NCI-H1930 (cell line): ENCODE measurements at regions not wholly inside any gene's neighbourhood (a gene's known extent, or its start where the extent isn't known, plus 50 kb on each side); places are given as distances from the start of the nearest gene placed in this dataset.
A peak's percentile ranks its signal among the peaks of the same experiment; 100 is the strongest.

Experiments used
- DNase-seq, 2 experiments: peaks; one replicate each; lab custom pipeline; 2025; lab: John Stamatoyannopoulos, UW

DNA sequence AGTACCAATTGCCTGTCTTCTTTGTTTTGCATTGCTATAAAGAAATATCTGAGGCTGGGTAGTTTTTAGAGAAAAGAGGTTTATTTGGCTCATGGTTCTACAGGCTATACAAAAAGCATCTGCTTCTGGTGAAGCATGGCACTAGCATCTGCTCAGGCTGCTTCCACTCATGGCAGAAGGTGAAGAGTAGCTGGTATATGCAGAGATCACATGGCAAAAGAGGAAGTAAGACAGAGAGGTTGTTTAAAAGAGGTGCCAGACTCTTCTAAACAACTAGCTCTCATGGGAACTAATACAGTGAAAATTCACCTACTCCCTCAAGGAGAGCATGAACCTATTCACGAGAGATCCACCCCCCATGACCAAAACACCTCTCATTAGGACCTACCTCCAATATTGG lies 56.7 kb upstream of the GUCA2B start:
- DNase-seq = no peak

DNA sequence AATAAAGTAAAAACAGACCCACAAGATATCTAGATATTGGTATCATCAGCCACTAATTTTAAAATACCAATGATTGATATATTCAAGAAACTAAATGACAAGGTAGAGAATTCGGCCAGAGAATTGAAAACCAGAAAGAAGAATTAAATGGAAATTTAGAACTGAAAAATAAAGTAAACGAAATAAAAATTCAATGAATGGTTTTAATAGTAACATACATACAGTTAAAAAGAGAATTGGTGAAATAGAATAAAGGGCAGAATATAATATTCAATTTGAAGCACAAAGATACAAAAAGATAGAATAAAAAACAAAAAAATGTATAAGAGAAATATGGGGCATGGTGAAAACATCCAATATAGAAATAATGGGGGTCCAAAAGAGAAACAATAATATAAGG lies 64.0 kb upstream of the GUCA2B start:
- no peak for DNase-seq

DNA sequence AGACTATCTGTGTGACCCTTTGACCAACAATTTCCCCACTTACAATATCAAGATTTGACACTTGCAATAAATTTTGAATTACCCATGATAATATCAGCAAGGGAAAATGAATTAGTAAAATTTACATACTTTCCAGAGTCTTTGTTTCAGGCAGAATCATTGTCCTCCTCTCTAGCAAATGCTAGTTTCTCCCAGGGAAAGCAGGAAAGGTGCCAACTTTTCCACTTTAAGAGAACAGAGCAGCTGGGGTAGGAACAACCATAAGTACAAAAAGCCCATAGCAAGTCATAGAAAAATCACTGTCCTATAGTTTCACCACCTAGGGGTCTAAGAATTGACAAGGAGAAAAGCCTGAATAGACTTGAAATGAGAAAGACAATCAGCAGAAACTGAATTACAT lies 67.1 kb upstream of the GUCA2B start:
- DNase-seq = no peak

DNA sequence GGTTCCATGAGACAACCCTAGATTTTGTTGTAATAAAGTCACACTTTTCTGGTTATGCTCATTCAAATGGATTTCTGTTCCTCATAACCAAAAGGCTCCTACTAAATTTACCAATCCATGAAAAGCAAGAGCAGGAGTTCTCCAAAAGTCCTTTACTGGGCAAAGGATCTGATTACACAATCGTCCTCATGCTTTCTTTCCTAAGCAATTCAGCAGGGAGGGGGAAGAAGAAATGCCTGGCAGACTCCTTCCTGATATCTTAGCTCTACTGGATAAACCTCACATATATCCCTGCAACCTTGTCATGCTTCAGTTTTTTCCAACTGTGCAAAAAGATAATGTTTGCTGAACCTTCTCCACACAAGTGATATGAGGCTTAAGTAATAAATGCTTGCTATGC lies 67.6 kb upstream of the GUCA2B start:
- DNase-seq = no peak

DNA sequence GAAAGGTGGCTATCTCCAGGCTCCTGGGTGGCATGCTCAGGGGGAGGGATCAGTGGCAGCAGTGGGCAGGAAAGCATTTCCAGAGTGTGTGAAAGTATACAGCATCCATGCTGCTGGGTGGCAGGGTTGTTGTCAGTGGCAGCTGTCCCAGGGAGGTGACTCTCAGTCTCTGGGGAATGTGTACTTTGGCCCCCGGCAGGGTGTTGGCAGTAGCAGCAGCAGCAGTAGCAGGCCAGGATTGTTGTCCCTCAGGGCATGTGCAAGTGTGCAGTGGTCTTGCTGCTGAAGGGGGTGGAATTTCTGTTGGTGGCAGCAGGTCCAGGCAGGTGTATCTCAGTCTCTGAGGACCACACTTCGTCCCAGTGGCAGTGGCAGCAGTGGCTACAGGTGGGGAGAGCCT lies 71.7 kb upstream of the GUCA2B start:
- DNase-seq = no peak

DNA sequence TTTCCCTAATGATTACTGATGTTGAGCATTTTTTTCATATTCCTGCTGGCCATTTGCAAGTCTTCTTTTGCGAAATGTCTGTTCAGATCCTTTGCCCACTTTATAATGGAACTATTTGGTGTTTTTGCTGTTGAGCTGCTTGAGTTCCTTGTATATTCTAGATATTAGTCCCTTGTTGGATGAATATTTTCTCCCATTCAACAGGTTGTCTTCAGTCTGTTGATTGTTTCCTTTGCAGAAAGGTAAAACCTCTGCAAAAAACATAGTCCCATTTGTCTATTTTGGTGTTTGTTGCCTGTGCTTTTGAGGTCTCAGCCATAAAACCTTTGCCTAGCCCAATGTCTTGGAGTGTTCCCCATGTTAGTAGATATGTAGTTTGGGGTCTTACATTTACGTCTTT lies 78.0 kb upstream of the GUCA2B start:
- DNase-seq = no peak

DNA sequence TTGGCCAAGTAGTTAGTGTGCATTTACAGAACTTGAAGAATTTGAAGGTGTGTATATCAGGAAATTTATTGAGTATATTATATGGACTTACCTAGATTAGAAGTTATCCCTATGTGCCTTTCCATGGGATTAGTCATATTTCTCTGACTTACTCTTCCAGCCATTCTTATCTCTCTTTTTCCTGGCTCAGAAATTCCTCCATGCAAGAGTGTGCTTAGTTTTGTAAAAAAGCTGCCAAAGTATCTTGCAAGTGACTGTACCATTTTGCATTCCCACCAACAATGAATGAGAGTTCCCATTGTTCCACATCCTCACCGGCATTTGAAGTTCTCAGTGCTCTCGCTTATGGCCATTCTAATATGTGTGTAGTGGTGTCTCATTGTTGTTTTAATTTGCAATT lies 82.2 kb upstream of the GUCA2B start:
- no peak for DNase-seq

DNA sequence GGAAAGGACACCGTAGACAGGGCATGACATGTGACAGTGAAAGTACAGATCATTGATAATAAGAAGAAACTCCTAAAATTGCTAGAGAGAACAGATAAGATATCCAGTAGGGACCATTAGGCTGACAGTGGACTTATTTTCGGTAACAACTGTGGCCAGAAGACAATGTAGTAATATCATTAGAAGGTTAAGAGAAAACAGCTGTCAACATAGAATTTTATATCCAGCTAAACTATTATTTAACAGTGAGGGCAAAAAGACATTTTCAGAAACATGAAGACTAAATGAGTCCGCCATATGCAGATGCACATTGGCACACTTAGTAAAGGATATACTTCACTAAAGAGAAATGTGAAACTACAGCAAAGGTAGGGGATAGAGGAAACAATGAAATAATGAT lies 95.4 kb upstream of the GUCA2B start:
- DNase-seq = no peak

DNA sequence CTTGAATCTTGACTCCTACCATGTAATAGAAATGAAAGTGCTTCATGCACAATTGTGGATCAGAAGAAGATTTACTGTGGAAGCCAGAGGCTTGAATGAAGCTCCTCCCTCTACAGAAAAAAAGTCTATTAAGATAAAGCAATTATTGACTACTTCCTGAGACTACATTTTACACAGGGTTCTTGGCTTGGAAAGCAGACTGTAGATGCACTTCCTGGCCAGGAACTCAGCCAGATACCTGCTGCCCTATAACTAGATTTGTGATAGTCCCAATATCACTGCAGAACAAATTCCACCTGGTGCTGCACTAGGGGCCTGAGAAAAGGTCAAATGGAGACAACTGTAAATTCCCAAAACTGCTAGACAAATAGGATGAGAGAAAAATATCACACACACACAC lies 96.8 kb upstream of the GUCA2B start:
- DNase-seq = no peak

DNA sequence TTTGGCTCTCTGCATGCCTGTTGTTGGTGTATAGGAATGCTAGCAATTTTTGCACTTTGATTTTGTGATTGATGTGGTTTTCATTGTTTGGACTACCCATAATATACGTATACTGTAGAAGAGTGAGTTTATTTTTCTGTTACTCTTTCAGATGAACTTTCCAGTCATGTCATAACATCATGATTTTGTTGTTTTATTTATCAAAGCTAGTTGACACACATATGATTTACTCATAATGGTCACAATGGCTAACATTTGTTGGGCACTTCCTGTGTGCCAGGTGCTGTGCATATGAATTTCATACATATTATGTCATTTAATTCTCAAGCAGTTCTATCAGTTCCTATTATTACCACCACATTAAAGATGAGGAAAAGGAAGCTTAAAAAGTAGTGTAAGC lies 98.1 kb upstream of the GUCA2B start:
- DNase-seq = no peak

DNA sequence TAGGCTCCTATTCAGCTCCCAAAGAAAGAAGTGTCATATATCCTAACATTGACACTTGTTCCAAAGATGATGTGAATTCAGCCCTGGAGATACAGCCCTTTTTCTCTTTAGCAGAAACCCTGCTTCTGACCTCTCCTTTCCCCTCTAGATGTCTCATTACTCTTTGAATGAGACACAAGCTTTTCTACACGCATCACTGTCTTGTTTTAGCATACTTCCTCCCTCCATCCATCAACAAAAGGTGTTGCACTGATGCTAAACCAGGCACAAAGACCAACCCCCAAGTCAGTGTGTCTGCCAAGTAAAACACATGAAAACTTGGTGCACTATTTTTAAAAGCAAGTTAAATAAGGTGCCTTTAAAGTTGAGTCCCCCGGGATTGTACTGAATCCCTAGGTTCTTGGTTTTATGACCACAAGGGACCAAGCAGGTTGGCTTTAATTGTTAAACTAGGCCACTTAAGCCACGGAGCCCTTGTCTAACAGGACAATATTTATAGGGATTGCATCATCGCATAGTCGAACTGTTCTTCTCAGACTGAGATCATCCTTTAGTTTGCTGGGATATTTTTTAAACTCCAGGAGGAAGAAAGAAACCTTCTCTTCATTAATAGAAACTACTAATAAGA lies 101.0 kb upstream of the GUCA2B start:
- no peak for DNase-seq

DNA sequence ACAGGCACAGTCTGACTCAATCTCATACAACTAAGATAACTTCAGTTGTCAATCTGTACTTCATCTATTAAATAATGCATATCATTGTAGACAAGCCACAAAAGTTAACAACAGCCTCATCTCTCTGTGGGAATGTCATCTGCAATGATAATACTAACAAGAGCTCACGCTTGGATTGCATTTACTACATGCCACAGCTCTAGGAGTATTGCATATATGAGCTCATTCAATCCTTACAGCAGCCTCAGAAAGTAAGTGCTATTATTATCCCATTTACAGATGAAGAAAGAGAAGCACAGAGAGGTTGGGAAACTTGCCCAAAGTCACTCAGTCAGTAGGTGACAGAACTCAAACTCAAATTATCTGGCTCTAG lies 105.7 kb upstream of the GUCA2B start:
- no peak for DNase-seq

DNA sequence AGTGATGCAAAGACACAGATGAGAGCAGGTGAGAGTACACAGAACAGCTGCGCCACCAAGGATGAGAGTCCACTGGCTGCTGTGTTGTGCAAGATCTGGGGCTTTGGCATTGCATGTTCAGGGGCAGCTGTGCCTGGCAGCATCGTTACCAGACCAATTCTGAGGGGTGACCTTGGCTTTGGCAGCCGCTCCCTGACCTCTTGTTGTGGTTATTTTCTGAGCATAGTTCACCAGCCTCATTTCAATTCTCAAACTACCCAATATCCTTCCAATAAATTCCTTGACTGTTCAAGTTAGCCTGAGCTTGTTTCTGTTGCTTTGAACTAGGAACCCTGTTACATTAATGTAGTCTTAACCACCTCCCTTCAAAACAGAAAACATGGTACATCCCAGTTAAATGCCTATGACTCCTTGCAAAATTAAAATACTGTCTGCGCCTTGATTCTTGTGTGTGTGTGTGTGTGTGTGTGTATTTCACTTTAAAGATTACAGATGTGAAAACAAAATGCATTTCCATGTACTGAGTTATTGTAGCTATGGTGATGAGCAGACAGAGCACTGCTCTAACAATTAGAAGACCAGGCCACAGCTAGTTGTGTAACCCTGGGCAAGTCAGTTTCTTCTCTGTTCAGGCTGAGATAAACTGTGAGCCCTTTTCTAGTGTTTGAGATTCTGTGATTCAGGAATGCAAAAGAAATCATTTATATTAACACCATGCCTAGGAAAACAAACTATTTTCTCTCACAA lies 106.3 kb upstream of the GUCA2B start:
- no peak for DNase-seq

DNA sequence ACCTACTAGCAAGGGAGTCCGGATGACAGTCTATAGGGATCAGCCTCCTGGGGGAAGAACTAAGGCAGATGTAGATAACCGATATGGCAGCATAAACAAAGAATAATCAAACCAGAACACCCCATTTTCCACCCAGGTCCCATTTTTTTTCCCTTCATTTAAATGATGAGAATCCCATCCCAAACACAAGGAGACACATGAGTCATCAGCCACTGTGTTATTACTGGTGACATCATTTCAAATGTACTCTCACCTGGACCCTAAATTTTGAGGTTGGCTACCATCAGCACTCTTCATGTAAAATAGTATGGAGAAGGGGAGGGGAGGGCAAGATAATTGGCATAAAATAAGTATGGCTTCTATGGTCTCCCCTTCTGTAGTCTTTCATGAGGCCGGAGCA lies 108.9 kb upstream of the GUCA2B start:
- no peak for DNase-seq

DNA sequence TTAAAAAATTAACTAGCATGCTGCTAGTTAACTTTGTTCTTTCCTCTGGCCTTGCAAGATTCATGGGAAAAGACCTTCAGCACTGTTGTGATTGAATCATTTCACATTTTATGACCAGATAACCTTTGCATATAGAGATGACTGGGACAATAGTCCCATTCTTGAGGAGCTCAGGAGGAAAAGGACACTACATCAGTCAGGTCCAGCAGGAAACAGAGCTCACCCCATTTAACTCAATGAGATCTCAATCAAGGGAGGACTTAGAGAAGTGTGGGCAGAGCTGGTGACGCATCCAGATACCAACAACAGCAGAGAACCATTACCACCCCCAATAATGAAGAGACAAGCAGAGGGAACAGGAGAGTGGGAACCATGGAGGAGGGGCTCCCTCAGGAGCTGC lies 109.4 kb upstream of the GUCA2B start:
- no peak for DNase-seq

DNA sequence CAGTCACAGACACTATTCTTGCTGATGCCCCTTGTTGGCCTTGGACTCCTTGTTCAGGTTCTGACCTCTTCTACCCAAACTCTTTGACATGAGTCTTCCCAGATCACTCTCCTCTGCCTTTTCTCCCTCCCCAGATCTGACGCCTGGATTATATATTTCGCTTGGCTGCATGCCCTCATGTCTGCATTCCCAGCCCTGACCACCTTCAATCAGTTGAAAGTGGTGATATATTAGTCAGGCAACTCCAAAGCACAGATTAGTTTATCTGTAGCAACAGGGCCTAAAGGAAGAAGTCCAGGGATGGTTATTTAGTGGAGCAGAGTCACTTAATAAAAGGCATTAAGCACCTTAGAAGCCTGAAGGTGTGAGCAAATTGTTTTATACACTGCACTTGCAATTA lies 110.0 kb upstream of the GUCA2B start:
- DNase-seq = no peak

DNA sequence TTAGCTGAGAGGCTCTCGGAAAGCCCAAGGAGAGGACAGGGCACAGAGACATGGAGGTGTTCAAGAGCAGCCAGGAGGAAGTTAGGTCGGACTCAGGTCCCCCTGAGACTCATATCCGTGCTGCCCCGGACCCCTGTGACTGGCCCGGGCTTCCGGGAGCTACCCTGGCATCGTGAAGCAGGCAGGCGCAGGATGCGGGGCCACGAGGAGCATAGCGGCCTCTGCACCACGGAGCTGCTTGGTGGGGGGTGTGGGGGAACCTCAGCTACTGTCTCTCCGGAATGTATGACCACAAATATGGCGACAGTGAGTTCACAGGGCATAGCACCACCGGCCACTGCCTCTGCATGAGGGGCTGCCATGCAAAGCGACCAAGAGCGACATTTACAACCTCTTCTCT lies 112.2 kb upstream of the GUCA2B start:
- no peak for DNase-seq

DNA sequence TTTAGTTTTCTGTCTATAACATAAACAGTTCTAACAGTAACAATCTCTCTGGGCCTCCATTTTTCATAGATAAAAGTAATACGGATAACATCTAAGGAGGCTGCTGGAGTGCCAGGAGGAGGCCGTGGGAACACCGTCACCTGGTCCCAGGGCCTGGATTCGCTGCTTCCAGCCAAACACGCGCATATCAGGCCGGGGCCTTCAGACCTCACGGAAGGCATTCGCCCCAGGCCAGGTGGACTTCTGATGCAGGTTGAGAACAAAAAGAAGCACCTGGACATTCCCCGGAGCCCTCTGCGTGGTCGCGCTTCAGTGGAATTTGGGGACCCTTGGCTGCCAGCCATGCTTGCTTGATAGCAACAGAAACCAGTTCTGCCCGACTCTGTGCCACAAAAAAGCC lies 113.1 kb upstream of the GUCA2B start:
- no peak for DNase-seq

DNA sequence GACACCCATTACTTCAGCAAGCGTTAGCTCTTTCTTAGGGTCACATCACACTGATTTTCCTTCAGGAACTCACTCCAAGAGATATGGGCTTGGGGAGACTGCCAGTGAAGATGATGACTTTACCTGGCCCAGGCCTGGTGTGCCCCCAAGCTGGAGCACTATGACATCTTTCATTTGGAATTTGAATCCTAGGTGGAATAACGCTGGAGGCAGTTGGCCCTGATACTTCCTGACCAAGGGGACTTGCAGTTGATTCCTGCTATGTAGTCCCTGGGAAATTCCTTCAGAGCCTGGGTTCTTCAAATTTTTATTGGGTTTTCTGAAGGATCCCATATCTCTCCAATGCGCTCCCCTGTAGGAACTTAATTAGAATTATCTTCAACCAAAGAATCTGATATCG lies 114.9 kb upstream of the GUCA2B start:
- no peak for DNase-seq

DNA sequence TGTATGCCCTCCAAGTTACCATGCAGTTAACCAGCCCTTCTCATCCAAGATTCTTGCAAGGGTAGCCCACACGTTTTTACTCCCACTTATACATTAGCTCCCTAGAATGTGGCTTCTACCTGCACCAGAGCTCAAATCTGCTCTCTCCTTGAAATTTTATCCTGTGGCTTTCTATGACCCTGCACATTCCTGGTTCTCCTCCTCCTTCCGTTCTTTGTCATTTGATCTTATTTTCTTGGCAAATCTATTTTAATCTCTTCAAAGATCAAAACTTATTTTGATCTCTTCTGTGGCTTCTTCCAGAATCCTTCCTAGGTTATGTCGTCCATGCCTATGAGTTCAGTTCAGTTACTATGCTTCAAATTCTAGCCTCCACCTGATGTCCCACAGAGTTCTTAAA lies 115.6 kb upstream of the GUCA2B start:
- DNase-seq = no peak

DNA sequence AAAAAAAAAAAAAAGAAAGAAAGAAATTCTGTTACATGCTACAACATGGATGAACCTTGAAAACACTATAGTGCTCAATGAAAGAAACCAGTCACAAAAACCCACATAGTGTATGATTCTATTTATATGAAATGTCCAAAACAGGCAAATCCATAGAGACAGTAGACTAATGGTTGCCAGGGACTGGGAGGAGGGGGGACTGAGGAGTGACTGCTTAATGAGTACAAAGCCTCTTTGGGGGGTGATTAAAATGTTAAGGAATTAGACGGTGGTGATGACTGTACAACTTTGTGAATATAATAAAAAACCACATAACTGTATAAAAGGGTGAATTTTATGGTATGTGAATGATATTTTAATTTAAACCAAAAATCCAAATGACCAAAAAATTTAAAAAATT lies 116.0 kb upstream of the GUCA2B start:
- no peak for DNase-seq

DNA sequence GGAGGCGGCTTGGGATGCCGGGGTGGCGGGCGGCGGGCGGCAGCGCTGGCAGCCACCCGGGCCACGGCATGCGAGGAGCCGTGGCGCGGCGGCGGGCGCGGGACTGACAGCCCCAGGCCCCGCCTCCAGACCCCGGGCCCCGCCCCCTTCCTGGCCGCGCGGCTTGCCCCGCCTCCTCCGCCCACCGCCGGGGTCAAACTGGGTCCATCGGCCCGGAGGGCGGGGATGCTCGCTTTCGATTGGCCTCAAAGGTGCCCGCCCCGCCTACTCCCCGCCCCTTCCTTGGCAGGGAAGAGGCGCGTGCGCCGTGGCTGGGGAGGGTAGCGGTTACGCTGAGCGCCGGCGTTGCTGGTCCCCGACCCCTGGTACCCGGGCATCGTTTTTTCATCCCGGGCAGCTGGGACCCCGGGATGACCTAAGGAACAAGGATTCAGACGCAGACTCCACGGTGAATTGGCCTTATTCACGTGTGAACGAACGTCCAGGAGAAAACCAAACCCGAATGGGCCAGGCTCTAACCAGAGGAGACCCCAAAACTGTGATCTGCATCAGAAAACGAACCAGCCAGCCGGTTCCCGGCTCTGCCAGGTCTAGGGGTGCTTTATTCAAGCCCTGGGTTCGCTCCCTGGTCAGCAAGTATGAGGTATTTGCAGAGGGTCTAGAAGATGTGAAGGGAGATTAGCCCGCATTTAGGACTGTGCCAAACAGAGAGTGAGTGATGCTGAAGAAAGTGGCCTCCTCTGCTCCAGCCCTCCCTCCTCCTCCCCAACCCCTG lies 117.2 kb upstream of the GUCA2B start:
- peak; percentile 81 to 94 for DNase-seq

DNA sequence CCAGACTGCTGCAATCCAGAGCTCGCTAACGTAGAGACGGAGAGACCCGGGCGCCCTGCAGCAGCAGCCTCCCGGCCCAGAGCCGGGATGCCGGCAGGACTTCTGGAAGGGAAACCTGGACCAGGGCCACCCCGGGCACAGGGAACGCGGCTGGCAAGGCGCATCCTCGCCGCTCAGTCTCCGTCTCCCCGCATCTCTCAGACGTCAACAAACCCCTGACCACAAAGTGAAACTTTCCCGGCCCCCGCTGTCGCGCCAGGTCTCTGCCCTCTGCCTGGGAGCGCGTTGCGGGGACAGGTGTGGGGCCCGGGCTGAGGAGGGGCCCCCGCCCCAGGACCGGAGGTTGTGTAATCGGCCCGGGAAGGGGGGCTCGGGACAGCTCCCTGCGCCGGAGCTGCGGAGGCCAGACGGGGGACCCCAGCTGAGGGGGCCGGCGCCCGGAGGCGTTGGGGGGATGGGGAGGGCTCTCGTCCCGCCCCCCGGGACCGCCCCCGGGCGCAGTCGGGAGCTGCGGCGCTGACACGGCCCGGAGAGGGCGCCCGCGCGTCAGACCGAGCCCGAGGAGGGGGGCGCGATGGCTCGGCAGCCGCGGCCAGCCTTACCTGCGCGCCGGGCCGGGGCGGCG lies 116.6 kb upstream of the HIVEP3 start:
- peak; percentile 73 to 87 for DNase-seq
